HepG2 (cell line): ENCODE measurements at regions not wholly inside any gene's neighbourhood (a gene's known extent, or its start where the extent isn't known, plus 50 kb on each side); places are given as distances from the start of the nearest gene placed in this dataset.

ENCODE experiments used
- ETV5 ChIP-seq: IDR thresholded peaks from 2 replicates; pipeline ENCODE4 v1.6.1; 2018; ENCODE audit warnings: missing biosample characterization, missing genetic modification reagents, inconsistent platforms, borderline replicate concordance
- RFX1 ChIP-seq: fragments of 450-650 bp; IDR thresholded peaks from 2 replicates; pipeline ENCODE4 v1.6.1; 2017
- SALL1 ChIP-seq: sonication (generic); formaldehyde crosslinking; IDR thresholded peaks from 2 replicates; pipeline ENCODE4 v1.8.0; 2022; ENCODE audit warnings: mild to moderate bottlenecking, missing genetic modification reagents
- SNAPC4 ChIP-seq: sonication (generic); formaldehyde crosslinking; IDR thresholded peaks from 2 replicates; pipeline ENCODE4 v1.4.0; 2020; ENCODE audit warnings: mild to moderate bottlenecking, missing genetic modification reagents
- SRSF4 ChIP-seq: fragments of 200-400 bp; formaldehyde crosslinking; IDR thresholded peaks from one replicate; pipeline ENCODE4 v1.6.1; 2018; ENCODE audit warnings: mild to moderate bottlenecking, low read depth, low read length, moderate library complexity; ENCODE audit not compliant: poor library complexity, severe bottlenecking
- ZNF263 ChIP-seq: sonication (generic); formaldehyde crosslinking; IDR thresholded peaks from 2 replicates; pipeline ENCODE4 v1.4.0; 2020; ENCODE audit warnings: missing genetic modification reagents
- ZNF547 ChIP-seq: sonication (generic); formaldehyde crosslinking; IDR thresholded peaks from 2 replicates; pipeline ENCODE4 v1.5.1; 2020; ENCODE audit warnings: mild to moderate bottlenecking, missing genetic modification reagents
- TF ChIP-seq, protein P1 (sequence below): IDR thresholded peaks from 2 replicates; pipeline ENCODE4 v1.6.1; 2016; ENCODE audit warnings: low read depth, missing genetic modification reagents, missing compliant biosample characterization
- TF ChIP-seq, protein P2 (sequence below), 2 experiments: fragments of 450-650 bp in 1 of 2; sonication (generic) in 1 of 2; formaldehyde crosslinking in 1 of 2; IDR thresholded peaks; 2 replicates each; pipeline versions ENCODE4 v1.6.1 to v1.8.0; 2016 to 2022; ENCODE audit warnings: antibody characterized with exemption in 1 of 2, mild to moderate bottlenecking in 1 of 2, missing genetic modification reagents in 1 of 2

DNA sequence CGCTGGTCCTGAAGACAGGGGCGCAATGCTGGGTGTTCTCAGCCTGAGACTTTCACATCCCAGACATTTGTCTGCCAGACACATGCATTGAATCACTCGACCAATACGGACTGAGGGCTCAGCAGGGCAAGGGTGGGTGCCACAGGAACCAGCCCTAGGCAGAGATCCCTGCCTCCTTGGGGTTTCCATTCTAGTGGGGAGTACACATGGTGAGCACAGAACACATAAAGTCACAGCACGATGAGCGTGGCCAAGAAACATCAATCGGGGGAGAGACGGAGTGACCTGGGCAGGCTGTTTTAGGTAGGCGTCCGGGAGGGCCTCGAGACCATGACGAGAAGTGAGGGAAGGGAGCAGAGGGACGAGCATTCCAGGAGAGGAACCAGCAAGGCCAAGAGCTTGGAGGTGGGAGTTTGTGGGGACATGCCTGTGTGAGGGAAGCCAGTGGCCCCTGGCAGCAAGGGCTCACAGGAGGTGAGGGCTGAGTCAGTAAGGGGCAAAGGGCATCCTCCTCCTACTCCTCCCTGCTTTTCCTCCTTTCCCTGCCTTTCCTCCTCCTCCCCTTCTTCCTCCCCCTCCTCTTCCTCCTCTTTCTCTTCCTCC is 126.3 kb upstream of the PEG3 start (continued):
- TF ChIP-seq, protein P1, sequence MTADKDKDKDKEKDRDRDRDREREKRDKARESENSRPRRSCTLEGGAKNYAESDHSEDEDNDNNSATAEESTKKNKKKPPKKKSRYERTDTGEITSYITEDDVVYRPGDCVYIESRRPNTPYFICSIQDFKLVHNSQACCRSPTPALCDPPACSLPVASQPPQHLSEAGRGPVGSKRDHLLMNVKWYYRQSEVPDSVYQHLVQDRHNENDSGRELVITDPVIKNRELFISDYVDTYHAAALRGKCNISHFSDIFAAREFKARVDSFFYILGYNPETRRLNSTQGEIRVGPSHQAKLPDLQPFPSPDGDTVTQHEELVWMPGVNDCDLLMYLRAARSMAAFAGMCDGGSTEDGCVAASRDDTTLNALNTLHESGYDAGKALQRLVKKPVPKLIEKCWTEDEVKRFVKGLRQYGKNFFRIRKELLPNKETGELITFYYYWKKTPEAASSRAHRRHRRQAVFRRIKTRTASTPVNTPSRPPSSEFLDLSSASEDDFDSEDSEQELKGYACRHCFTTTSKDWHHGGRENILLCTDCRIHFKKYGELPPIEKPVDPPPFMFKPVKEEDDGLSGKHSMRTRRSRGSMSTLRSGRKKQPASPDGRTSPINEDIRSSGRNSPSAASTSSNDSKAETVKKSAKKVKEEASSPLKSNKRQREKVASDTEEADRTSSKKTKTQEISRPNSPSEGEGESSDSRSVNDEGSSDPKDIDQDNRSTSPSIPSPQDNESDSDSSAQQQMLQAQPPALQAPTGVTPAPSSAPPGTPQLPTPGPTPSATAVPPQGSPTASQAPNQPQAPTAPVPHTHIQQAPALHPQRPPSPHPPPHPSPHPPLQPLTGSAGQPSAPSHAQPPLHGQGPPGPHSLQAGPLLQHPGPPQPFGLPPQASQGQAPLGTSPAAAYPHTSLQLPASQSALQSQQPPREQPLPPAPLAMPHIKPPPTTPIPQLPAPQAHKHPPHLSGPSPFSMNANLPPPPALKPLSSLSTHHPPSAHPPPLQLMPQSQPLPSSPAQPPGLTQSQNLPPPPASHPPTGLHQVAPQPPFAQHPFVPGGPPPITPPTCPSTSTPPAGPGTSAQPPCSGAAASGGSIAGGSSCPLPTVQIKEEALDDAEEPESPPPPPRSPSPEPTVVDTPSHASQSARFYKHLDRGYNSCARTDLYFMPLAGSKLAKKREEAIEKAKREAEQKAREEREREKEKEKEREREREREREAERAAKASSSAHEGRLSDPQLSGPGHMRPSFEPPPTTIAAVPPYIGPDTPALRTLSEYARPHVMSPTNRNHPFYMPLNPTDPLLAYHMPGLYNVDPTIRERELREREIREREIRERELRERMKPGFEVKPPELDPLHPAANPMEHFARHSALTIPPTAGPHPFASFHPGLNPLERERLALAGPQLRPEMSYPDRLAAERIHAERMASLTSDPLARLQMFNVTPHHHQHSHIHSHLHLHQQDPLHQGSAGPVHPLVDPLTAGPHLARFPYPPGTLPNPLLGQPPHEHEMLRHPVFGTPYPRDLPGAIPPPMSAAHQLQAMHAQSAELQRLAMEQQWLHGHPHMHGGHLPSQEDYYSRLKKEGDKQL = no peak
- TF ChIP-seq ETV5 (peak; percentile 53), ZNF547 (CRISPR knock-in tag) (no peak), ZNF263 (CRISPR knock-in tag) (peak; percentile 97), SALL1 (CRISPR knock-in tag) (peak; percentile 23), SRSF4 (no peak), SNAPC4 (CRISPR knock-in tag) (no peak), RFX1 (no peak)
- TF ChIP-seq, protein P2, sequence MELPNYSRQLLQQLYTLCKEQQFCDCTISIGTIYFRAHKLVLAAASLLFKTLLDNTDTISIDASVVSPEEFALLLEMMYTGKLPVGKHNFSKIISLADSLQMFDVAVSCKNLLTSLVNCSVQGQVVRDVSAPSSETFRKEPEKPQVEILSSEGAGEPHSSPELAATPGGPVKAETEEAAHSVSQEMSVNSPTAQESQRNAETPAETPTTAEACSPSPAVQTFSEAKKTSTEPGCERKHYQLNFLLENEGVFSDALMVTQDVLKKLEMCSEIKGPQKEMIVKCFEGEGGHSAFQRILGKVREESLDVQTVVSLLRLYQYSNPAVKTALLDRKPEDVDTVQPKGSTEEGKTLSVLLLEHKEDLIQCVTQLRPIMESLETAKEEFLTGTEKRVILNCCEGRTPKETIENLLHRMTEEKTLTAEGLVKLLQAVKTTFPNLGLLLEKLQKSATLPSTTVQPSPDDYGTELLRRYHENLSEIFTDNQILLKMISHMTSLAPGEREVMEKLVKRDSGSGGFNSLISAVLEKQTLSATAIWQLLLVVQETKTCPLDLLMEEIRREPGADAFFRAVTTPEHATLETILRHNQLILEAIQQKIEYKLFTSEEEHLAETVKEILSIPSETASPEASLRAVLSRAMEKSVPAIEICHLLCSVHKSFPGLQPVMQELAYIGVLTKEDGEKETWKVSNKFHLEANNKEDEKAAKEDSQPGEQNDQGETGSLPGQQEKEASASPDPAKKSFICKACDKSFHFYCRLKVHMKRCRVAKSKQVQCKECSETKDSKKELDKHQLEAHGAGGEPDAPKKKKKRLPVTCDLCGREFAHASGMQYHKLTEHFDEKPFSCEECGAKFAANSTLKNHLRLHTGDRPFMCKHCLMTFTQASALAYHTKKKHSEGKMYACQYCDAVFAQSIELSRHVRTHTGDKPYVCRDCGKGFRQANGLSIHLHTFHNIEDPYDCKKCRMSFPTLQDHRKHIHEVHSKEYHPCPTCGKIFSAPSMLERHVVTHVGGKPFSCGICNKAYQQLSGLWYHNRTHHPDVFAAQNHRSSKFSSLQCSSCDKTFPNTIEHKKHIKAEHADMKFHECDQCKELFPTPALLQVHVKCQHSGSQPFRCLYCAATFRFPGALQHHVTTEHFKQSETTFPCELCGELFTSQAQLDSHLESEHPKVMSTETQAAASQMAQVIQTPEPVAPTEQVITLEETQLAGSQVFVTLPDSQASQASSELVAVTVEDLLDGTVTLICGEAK (IDR thresholded peaks at IDR 0.05) = no peak
- TF ChIP-seq, protein P2 (CRISPR knock-in tag; IDR thresholded peaks at IDR 0.05) = peak; percentile 9
